DMS53 treated with DMSO at 0.1 percent for 48 hours (cell line): ENCODE measurements at regions not wholly inside any gene's neighbourhood (a gene's known extent, or its start where the extent isn't known, plus 50 kb on each side); places are given as distances from the start of the nearest gene placed in this dataset.
"Not testable (repeated sequence)": the region's sequence is repeated elsewhere in the genome, so short reads cannot be mapped to it uniquely, and the experiment has no call there.

Experiments
- DNase-seq: peaks from one replicate; lab custom pipeline; 2025; ENCODE audit not compliant: unreplicated experiment; lab: John Stamatoyannopoulos, UW

DNA sequence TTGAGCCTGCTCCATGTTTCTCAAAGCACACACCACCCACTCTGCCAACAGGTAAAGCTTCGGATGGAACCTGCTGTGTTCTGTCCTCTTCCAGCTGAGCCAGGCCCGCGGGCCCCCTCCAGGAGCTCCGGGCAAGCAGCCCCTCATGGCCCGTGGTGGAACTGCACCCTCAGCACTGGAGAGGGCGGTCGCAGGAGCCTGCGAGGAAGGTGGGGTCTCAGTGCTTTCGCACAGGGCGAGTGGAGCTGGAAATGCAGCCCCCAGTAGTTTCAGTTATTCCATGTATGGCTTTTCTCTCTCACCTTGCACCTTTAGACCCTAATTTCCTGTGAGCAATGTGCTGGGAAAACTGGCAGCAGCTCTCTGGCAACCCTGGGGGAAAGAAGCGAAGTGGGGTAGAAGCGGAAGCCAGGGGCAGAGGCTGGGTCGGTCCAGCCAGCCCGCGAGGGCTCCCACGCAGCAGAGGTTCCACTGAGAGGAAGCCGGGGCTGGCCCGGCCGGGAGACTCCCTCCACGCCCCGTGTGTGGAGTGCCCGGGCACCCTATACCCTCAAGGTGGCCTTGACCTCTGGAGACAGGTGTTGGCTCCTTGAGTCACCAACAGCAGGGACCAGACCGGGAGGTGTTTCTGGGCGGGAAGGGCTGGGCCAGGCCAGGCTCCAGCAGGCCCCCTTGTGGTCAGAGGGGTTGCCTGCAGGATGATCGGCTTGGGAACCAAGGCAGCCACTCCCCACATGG lies 119.9 kb upstream of the TMEM45B start:
- peak; percentile 79 for DNase-seq

DNA sequence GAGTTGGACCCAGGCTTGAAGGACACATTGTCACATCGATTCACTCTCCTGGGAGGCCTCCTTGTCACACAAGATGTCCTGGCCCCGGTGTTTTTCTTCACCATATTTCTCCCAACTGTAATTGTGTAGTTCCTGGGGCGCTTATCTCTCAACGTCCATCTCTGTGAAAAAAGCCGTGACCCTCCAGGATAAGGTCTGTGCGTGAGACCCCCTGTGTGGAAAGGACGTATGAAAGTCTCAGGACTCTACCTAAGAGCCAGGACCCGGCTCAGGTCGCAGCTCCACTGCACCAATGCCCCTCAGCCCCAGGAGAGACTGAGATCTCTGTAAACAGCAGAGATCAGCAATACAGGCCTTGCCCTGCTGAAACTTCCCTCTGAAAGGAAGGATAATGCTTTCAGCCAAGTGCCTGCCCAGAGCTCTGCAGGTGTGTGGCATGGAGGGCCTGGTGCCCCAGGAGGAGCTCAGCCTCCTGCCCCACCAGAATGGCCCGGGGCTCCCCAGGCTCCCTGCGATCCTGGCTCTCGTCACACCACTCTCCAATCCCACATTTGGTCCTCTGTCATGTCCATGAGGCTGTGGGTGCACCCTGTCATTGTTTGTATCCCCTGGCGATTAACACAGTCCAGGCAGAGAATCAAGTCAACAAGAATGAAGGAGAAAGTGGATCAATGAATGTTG lies 119.2 kb upstream of the TMEM45B start:
- DNase-seq: no peak

DNA sequence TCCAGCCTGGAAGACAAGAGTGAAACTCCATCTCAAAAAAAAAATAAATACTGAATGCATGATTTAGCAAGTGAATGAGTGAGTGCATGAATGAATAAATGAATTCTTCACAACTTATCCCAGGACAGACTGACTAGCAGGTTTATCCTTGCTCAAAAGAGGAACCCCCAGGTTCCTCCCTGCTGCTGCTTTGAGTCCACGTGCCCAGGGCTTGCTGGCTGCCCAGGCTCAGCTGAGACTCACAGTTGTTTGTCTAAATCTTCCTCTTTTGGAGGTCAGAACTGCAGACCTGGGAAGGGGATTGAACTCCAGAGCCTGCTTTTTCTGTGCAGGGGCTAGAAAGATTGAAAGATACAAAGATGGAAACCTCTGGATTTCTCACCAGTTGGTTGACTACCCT lies 117.4 kb upstream of the TMEM45B start:
- no peak for DNase-seq

DNA sequence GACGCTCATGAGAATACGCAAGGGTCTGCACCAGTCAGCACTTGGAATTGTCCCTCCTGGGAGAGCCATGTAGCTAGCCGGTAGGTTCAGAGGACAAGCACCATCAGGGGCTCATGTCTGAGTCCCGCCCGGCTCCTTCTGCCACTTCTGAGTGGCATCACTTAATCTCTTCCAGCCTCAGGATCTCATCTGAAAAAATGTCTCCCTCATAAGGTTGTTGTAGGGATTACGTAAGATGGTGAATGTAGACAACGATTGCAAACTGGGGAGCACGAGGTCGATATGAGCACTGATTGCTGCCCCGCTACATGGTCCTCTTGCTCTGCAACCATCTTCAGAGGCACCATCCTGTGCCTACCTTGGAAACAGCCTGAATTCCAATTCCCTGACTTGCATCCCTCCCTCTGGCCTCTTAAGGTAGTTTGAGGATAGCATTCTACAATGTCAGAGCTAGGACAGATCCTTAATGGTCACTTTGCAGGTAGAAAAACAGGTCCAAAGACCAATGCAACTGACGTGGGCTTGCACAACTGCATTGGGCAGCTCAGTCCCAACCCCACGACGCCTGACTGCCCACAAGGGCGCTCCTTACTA lies 115.8 kb upstream of the TMEM45B start:
- no peak for DNase-seq

DNA sequence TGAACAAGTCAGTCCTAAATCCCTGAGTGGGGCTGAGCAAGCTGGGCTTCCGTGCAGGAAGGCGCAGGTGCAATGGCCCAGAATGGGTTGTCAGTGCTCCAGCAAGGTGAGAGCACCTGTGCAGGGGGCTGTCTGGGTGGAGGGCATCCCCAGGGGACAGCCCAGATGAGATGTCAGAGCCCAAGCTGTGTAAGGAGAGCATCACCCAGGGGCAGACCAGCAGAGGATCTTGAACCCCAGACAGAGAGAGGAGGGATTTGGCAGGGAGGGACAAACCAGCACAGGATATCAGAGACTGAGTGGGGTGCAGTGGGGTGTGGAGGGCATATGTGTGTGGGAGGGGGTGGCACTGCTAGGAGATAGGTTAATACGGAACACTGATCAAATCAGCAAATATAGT lies 114.9 kb upstream of the TMEM45B start:
- DNase-seq: no peak

DNA sequence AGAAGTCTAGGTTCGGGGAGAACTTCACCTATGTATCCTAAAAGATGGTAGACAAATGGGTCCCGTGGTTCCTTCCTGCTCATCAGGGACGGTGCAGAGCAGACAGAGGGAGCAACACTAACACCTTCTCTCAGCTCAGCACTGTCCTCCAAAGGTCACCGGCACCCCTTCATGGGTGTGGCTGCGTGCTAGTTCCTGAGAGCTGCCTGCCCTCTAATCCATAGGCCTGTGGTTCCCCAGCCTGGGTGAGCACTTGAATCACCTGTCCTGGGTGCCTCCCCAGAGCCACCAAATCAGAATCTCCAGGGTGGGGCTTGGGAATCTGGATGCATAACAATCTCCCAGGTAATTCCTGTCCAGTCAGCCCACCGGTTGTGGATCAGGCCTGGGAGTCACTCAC lies 113.9 kb upstream of the TMEM45B start:
- no peak for DNase-seq

DNA sequence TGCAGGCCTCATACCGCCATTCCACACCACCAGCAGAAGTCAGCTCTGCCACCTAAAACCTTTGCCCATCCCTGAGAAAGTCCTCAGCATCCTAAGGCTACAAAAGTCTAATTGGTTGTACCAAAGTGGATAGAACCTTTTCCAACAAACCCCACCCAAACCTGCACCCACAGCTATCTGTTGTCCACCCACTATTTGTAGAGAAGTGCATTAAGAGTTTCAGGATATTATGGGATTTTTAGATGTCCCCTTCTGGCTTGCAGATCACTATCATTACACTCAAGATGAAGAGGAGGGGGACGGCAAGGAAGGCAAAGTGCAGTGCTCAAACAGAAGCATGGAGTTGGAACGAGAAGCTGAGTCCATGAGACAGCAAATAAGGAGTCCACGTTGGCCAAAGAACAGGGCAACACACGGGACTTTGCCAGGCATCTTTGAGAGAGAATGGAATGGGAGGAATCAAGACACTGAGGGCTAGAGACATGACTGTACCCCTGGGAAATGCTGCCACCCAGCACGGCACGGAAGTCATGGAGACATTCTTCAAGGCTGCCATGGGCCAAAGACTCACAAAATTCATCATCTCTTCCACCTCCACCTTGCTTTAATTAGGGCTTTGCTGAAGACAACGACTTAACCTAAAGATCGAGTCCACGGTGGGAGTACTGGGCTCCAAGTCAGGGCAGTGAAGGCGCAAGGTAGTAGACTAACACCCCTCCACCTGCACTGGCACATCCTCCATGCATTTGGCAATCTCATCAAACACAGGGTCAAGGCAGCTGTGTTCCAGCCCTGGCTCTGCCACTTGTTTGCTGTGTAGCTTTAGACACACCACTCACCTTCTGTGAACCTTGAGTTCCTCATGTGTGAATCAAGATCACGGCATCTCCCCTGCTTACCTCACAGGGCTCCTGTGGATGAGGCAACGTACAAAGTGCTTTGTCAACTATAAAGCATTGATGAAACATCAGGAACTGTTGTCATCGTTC lies 112.9 kb upstream of the TMEM45B start:
- no peak for DNase-seq

DNA sequence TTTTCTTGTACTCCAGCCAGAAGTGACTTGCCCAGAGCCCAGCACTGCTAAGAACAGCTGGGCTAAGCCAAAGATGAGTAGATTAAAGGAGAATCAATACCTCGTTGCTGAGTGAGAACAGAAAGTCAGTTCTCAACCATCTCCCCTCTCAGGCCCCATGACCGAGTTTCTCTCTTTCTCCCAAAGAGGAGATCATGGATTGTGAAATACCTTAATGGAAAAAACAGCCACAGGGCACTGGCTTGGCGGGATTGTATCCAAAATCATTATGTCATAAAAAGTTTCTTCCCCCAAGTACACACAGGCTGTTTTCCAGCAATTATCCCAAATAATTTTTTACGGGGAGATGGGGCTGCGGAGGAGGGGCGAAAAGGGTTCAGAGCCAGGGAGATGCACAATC lies 111.8 kb upstream of the TMEM45B start:
- DNase-seq: no peak

DNA sequence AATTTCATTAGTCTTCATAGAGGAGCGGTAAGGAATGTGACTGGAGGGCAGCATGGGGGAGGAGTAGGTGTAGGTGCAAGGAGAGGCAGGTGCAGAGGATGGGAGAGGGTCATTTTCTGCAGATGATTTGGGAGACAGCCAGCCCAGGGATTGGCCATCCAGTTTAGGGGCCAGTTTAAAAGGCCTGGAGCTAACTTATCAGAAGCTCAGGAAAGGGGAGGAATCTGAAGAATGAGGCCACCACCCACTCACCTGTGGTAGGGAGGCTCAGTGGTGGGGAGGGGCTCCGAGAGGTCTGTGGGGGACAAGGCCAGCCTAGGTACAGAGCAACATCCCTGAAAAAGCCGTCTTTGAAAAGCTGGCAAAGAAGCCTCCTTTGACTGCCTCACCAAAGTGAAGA lies 110.8 kb upstream of the TMEM45B start:
- no peak for DNase-seq

DNA sequence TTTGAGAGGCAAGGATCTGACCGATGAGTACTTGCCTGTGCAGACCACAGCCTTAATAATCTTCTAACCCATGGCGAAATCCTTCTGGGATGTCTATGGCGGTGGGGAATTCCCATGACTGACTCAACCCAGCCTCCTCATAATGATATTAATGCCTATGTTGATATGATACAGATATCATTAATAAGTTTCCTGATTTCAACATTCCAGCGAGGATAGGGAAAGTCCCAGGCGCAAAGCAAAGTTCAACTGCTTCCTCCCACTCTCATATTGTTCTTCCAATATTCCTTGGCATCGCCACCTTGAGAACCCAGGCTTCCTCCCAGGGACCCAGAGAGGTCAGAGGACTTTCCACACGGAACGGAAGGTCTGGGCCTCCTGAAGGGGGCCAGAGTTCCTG lies 110.3 kb upstream of the TMEM45B start:
- DNase-seq: no peak

DNA sequence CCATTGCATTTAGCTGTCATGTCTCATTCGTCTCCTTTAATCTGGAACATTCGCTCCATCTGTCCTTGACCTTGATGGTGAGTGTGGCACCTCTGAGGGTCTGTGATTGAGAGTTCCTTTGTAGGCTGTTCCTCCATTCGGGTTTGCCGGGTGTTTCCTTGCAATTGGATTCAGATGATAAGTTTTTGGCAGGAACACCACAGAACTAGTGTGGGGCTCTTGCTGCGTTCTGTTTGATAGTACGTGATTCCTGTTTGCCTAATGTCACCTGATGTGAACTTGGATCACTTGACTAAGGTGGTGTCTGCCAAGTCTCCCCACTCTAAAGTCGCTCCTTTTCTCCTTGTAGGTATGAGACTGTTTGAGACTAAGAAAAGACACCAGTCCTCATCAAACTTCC lies 109.7 kb upstream of the TMEM45B start:
- DNase-seq: no peak

DNA sequence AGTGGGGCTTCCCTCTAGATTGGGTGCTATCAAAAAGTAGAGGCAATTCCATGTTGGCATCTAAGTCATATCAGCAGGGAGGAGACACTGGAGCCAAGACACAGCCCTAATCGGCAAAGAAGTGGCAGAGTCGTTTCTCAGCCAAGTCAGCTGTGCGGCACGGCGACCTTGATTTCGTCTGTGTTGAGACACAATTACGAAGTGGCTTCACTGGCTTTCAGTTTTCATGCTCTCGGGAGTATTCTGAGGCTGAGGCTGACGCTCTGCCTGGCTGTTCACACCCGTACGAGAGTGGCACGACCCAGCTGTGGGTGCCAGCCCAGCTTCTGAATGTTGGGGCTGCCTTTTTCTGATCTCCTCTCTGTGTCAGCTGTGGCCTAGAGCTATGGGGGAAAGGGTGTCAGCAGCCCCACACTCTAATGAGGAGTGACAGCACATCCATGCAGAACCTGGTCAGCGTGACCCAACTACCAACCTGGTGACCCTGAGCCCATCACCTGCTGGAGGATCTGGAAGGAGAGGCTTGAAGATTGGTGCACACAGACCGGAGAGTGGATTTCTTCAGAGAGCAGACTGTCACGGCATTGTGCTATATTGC lies 105.7 kb upstream of the TMEM45B start:
- no peak for DNase-seq

DNA sequence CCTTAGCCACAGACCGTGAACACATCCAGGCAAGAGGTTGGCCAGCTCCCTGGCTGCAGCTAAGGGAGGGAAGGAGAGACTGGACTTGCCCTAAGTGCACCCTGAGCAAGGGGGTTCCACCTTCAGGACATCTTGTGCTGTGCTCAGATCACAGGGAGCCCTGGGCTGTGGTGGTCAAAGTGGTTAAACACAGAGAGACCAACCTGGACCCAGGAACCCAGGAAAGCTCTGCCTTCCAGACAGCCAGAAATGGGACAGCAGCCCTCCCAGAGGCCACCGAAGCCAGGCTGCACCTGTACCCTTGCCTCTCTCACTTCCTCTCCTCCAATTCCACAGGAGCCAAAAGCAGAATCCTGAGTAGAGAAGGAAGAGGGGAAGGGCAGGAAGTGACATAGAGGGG lies 105.2 kb upstream of the TMEM45B start:
- DNase-seq: no peak

DNA sequence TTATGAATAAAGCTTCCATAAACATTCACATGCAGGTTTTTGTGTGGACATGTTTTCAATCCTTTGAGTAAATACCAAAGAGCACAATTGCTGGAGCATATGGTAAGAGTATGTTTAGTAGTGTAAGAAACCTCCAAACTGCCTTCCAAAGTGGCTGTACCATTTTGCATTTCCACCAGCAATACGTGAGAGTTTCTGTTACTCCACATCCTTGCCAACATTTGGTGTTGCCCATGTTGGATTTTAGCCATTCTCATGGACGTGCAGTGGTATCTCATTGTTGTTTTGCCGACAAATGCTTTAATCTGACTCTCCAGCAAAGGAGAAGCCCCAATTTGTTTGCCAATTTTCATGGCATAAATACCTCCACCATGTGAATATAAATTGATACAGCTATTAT lies 103.9 kb upstream of the TMEM45B start:
- DNase-seq: no peak

DNA sequence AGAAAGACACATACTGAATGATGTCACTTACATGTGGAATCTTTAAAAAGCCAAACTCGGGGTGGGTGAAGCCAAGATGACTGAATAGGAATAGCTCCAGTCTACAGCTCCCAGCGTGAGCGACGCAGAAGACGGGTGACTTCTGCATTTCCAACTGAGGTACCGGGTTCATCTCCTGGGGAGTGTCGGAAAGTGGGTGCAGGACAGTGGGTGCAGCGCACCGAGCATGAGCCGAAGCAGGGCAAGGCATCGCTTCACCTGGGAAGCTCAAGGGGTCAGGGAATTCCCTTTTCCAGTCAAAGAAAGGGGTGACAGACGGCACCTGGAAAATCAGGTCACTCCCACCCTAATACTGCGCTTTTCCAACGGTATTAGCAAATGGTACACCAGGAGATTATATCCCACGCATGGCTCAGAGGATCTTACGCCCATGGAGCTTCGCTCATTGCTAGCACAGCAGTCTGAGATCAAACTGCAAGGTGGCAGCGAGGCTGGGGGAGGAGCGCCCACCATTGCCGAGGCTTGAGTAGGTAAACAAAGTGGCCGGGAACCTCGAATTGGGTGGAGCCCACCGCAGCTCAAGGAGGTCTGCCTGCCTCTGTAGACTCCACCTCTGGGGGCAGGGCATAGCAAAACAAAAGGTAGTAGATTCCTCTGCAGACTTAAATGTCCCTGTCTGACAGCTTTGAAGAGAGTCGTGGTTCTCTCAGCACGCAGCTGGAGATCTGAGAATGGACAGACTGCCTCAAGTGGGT lies 103.0 kb upstream of the TMEM45B start:
- not testable (repeated sequence) for DNase-seq

DNA sequence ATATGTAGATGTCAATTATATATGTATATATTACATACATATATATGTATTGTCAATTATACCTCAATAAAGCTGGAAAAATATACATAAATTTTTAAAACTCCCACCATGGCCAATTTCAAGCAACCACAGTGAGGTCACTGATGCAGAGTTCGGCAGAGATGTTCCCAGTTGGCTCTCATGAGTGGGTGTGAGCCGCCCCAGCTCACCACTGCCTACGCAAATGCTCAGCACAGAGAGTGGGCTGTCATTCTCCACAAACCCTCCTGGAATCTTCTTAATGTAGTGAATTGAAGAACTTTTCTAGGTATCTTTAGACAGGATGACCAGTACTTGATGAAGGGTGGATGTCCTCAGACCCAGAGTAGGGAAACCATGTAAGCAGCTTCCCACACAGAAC lies 96.6 kb upstream of the TMEM45B start:
- no peak for DNase-seq

DNA sequence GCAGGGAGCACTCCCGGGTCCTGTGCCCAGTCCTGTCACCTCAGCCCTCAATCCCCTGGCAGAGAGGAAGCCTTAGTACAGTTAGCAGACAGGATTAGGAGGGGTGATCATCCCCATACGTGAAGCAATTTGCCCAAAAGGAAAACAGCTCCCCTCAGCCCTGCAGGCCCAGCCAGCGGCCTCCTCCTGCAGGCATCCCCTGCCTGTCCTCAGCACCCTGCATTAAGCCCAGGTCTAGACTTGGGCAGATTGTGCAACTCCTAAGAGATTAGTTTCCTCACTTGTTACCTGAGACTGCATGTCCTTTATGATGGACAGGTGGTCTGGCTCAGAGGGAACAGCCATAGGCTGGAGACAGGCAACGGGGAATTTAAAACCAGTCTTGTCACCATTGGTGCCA lies 95.5 kb upstream of the TMEM45B start:
- DNase-seq: no peak

DNA sequence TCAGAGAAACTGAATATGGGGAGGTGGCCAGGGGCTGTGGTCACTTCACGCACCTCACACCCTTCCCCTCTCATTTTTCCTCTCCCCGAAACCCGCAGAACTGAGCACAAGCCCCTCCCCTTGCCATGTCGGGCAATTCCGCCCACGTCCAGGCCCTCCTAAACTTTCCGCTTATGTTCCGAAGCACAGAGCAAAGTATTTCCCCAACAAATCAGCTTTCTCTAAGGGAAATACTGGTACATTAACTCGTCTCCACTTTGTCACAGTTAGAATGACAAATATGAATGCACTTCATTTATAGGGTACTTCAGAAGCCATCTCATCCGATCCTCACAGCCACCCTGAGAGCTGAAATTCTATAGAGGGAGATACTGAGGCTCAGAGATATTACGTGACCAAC lies 94.7 kb upstream of the TMEM45B start:
- DNase-seq: no peak

DNA sequence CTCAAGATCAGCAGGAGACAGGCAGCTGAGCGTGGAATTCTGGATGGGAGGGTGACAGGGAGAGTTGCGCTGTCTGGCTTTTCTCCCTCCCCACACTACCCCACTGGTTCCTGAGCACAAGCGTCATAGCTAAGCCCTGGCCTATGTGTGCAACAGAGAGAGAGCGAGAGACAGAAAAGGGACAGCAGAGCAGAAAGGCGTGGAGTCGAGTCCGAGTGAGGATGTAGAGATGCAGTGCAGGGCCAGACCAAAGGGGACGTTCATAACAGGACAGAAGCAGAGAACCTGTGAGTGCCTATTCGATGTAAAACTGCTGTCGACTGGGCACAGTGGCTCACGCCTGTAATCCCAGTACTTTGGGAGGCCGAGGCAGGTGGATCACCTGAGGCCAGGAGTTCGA lies 94.0 kb upstream of the TMEM45B start:
- DNase-seq: no peak

DNA sequence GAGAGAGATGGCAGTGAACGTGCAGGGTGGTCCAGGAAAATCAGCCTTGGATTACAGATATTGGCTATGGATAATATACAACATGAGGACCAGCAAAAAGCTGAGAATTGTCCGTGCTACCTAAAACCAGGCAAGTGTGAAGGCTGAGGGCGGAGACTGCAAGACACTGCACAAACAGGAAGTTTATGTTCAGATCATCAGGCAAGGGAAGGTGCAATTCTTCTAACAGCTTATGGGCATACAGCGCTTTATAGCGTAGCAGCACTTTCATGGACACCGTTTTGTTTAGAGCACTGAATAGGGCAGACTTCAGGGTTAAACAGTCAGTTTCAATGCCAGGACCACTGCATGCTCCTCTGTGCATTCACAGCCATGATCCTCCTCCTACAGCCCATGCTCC lies 93.1 kb upstream of the TMEM45B start:
- no peak for DNase-seq
